ENCODE measurements at regions not wholly inside any gene's neighbourhood (a gene's known extent, or its start where the extent isn't known, plus 50 kb on each side); places are given as distances from the start of the nearest gene placed in this dataset.
"Not testable (repeated sequence)": the region's sequence is repeated elsewhere in the genome, so short reads cannot be mapped to it uniquely, and the experiment has no call there.

DNA sequence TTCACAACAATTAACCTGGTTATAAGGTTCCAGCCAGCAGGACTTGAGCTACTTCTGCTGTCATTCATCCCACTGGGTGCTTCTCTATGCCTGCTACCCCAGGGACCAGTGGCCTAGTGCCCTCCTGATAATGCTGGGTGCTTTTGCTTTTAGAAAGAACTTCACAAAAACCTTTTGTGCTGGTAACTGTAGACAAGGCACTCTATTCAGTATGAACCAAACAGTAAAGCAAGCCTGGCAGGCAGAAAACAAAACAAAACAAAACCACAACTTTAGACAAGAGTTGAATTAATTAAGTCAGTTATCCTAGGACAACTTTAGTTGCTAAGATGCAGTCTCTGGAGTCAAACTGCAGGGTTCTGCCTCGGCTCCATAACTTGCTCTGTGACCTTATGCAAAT lies 61.9 kb upstream of the ADGRL2 start:
- no peak for DNase-seq

DNA sequence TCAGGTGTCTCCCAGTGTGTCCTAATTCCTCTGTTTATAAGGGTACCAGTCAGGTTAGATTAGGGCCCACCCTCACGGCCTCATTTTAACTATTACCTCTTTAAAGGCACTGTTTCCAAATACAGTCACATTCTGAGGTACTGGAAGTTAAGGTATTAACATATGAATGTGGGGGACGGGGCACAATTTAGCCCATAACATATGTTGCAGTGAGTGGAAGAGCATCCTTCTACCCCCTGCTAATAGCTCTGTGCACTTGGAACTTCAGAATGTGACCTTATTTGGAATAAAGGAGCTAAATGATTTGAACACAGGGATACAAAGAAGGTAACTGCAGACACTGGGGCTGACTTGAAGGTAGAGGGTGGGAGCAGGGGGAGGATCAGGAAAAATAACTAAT lies 67.3 kb upstream of the ADGRL2 start:
- no peak for DNase-seq

DNA sequence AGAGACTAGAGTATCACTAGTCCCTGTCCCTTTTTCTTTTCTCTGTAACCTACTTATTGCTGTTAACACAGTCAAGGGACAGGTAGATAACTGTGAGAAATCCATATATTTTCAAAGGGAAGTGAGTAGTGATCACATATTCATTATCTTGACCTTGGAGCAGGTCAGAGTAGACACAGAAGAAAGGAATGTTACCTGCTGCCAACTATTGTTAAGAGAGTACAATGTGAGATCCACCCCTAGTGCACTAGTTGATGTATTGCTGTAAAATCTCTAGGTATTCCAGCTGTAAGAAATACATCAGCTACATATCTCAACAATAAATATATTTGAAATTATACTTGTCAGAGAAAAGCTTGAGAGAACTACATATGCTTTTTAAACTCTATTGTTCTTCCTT lies 68.7 kb upstream of the ADGRL2 start:
- DNase-seq: no peak

DNA sequence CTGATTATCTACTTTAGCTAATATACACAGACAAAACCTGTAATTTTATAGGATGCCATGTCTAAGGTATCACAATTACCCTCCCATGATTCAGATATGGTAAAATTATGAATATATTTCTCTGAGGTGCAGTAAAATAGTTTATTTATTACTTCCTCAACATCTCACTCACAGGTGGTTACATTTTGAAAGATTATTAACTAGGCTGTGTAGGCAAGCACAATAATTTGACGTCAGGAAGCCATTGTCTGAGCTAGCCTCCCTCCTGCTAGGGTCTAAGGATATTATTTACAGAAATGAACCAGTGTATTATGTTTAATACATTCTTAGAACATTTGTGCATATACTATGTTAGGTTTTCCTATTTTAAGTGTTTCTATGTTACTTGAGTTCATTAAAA lies 69.9 kb upstream of the ADGRL2 start:
- DNase-seq: no peak

DNA sequence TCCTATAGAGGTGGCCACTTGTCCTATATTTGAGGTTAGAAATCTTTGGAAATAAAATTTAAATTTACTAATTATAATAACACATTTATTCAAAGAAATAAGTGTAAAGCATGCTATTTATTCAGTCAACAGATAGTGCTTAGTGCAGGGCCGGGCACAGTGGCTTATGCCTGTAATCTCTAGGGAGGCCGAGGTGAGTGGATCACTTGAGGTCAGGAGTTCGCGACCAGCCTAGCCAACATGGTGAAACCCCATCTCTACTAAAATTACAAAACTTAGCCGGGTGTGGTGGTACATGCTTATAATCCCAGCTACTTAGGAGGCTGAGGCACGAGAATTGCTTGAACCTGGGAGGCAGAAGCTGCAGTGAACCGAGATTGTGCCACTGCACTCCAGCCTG lies 70.4 kb upstream of the ADGRL2 start:
- DNase-seq: not testable (repeated sequence)

DNA sequence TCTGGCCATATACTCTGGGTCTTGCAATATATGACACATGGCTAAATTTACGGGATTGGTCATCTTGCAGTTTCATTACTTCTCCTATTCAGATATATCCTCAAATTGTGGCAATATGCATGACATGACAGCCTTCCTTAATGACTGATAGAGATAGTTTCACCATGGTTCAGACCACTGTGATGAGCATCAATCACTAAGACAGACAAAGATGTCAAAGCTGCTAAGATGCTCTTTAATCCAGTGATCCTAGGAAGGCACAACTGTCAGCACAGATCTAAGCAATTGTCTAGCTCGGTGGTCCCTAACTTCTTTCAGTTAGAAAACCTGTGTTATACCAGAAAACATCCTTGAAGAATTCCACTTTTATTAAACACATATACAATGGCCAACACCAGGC lies 70.9 kb upstream of the ADGRL2 start:
- no peak for DNase-seq

DNA sequence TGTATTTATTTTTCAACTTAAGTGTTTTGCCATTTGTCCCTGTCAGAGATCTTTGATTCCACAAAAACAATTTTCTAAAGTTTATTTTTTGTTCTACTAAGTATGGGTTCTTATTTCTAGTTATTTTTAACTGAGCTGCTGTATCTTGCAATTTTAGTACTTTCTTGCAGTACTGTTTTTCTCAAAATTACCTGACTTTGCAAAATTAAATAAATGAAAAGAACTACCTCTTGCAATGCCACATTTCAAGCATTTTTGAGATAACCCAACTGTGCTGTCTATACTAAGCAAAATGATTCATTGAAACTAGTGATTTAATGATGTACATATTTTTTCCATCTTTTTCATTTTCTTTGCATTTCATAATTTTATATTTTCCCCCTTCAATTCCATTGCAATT lies 71.5 kb upstream of the ADGRL2 start:
- no peak for DNase-seq

DNA sequence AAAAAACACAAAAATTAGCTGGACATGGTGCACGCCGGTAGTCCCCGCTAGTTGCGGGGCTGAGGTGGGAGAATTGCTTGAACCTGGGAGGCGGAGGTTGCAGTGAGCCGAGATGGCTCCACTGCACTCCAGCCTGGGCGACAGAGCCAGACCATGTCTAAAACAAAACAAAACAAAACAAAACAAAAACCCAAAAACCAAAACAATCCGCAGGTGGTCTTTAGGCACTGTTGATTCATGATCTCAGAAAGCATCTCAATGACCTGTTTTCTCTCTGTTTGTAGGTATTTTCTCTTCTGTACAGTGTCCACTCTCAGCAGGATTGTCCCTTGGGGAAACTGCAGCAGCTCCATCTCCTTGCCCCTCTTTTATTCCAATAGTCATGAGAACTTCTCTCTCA lies 74.9 kb upstream of the ADGRL2 start:
- no peak for DNase-seq

DNA sequence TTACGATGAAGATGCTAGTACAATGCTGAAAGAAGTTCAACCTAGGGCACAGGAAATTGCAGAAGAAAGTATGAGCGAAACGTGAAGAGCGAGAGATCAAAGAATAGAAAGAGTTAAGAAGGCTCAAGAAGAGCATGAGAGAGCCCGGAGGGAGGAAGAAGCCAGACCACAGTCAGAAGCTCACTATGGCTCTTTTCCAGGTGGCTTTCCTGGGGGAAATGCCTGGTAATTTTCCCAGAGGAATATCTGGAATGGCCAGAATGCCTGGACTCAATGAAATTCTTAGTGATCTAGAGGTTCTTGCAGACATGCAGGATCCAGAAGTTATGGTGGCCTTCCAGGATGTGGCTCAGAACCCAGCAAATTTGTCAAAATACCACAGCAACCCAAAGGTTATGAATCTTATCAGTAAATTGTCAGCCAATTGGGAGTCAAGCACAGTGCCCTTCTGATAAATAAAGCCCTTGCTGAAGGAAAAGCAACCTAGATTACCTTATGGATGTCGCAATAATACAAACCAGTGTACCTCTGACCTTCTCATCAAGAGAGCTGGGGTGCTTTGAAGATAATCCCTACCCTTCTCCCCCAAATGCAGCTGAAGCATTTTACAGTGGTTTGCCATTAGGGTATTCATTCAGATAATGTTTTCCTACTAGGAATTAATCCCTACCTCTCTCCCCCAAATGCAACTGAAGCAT lies 78.0 kb upstream of the ADGRL2 start:
- not testable (repeated sequence) for DNase-seq

DNA sequence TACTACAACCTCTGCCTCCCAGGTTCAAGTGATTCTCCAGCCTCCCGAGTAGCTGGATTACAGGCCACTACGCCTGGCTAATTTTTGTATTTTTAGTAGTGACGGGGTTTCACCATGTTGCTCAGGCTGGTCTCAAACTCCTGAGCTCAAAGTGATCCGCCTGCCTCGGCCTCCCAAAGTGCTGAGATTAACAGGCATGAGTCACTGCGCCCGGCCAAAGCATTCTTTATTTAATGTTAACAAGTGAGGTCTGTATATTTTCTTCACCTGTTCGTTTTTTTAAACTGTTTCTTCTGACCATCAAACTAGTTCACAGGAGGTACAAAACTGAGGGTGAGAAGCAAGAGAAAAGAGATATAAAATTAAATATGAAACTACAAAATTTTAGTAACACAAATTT lies 80.5 kb upstream of the ADGRL2 start:
- DNase-seq: not testable (repeated sequence)

DNA sequence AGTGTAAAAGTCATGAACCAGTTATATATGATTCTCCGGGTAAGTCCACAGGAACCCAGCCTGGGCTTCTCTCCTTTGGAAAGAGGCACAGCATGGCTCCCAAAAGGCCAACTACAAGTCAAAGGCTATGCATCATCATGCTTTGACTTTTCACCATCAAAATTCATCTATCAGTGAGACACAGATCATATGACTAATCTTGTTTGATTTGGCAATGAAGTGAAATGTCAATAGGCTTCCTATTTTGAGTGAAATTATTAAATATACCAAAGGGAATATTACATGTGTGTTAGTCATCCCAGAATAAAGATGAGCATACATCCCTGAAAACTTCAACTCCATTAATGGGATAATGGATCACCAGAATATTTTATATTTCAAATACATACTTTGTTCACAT lies 83.5 kb upstream of the ADGRL2 start:
- DNase-seq: no peak

DNA sequence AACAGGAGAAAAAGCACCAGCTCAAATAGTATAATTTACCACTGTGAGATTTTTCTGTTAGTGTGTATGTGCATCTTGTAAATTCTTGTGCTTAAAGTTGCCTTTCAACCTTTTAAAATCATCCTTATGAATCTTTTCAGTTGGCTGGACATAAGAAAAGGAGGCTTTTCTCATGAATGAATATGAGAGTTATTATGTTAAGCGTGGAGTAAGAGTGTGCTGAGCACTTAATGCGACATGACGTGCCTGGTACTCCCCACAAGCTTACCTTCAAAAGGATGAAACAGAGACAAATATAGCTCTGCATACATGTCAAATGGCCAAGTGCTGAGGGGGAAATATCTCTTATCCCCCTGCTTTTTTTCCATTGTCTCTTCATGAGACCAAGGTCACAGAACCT lies 85.3 kb upstream of the ADGRL2 start:
- no peak for DNase-seq

DNA sequence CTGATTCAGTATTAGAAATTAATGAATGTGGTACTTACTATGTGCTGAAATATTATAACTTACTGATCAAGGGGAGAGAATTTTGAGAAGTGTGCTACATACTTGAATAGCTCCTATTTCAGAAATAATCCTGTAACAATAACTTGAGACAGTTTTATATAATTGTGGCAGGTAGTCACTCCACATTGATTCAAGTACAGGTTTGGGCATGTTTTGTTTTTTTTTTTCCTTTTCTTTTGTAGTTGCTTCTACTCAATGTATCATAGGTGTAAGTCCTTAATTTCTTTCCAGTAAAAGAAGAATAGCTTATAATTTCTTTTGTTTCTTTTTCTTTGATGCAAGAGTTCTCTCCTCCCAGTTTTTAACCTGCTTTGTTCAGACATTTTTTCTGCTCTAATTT lies 86.1 kb upstream of the ADGRL2 start:
- no peak for DNase-seq

DNA sequence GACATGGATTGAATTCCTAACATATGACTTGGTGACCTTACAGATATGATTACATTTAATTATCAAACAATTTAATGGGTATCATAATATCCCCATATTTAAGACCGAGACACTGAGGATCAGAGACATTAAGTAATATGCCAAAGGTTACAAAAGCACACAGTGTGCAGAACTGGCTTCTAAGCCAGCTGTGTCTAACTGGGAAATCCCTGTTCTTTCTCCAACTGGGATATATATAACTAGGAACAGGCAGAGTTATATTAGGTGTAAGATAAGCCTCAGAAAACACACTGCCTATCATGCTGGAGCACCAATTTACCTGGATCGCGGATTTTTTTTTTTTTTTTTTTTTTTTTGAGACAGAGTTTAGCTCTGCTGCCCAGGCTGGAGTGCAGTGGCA lies 88.3 kb upstream of the ADGRL2 start:
- DNase-seq: no peak

DNA sequence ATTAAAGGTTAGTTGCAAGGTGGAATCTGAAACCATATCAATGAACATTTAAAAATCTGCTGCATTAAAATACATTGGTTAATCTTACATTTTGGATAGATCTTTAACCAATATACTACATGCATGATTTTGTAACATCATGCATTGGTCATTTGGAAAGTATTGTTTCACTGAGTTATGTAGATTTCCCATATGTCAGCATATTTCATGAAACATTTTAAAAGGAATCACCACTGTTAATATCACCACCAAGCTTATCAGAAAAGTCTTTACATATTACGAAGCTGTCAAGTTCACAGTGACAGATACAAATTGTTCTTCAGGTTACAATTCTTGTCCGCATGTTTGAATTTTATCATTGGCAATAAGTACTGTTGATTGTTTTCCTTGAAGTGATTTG lies 89.9 kb upstream of the ADGRL2 start:
- DNase-seq: no peak

DNA sequence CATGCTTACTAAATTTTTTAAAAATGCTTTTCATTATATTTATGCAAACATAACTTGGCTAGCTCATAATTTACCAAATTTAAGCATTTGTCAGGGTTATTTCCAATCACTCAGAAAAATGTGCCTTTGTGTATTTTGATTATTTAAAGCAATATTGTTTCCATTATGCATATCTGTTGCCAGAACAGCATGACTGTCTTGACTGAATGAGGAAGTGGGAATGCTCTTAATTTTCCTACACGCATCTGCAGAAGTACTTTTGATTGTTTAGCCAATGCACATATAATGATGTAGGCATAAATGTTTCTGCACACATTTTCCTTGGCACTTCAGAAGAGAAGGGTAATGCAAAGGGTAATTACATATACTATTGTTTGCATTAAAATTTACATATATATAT lies 92.5 kb upstream of the ADGRL2 start:
- no peak for DNase-seq

DNA sequence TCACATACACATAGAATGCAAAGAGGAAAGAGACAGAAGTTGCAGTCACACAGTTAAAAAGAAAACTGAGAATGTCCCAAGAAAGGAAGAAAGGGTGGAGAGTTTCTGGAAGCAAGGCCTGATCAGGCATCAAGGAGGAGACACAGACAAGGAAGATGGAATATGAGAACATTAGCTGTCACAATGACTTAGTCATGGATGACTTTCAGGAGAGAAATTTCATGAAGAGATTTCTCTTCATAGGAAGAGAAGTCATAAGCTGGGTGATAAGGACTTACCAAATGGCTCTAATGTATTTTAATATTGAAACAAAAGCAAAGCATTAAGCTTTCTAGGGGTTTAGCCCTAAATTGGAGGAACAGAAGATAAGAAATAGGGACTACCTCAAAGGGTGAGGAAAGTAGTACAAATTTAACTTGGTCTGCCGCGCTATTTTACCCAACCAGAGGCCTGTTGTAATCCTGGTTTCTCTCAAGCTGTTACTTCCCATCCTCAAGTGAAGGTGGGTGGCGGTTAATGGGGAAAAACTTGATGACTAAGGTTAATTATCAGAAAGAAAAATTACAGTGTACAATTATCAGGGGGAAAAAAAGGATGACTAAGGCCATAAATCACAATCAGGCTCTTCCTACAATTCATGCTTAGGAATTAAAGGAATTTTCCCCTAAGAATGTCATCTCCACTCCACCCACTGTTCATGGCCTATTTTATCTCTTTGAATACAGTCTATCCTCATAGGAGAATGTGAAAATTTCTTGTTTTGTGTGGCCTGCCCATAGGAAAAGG lies 93.9 kb upstream of the ADGRL2 start:
- no peak for DNase-seq

DNA sequence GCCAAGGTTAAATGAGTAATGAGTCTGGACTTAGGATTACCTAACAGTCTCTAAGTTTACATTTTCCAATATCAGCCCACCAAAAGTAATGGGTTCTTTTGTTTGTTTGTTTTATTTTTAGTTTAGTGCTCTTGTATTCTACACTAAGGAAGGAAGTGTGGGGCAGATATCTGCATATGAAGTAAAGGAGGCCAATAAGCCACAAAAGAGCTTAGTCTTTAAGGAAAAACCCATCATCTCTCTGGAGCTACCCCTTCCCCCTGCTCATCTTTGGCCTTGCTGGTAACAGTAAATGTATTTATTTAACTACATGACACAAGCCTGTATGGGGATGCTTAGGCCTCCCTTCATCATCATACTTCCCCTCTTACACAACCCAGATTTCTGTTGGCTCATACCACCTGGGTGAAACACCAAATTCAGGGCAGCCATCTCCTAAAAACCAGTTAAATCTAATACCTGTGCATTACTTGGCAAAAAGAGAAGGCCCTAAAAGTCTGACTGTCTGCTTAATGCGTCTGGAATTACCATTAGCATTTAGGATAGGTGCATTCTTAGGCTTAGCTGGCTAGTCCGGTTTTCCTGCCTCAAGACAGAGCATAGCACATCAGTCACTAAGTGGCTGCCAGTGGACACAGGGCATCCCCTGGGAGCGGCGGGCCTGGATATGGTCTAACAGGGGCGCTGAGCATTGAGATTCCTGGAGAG lies 96.8 kb upstream of the ADGRL2 start:
- DNase-seq: no peak

DNA sequence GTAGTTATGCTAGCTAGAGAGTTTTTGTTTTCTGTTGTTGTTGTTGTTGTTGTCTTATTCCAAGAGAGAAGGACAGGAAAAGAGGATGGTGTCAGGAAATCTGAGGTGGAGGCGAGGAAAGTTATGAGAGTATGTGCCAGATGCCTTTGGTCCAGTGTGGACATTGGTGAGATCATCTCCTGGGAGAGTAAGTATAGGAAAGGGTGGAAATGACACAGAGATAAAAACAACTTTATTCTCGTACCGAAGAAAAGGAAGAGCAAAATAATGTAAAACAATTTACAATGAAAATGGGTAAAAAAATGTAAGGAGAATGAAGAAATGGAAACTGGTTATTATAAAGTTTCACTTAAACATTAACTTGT lies 97.4 kb upstream of the ADGRL2 start:
- no peak for DNase-seq

DNA sequence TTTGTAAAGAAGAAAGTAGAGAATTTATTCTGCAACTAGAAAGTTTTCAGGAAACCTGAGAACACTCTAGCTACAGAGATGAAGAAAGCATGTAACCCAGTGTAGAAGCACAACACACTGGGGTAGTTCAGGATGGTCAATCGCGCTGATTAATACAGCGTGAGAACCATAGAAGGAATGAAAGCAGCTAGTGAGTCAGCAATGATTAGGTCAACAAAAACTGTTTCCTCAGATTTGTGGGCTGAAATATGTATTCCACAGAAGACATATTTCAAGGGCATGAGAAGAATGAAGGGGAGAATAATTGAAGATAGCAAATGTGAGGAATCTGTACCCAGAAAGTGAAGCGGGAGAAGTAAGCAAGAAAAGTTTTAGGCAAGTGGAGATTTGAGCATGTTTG lies 97.8 kb upstream of the ADGRL2 start:
- no peak for DNase-seq

DNA sequence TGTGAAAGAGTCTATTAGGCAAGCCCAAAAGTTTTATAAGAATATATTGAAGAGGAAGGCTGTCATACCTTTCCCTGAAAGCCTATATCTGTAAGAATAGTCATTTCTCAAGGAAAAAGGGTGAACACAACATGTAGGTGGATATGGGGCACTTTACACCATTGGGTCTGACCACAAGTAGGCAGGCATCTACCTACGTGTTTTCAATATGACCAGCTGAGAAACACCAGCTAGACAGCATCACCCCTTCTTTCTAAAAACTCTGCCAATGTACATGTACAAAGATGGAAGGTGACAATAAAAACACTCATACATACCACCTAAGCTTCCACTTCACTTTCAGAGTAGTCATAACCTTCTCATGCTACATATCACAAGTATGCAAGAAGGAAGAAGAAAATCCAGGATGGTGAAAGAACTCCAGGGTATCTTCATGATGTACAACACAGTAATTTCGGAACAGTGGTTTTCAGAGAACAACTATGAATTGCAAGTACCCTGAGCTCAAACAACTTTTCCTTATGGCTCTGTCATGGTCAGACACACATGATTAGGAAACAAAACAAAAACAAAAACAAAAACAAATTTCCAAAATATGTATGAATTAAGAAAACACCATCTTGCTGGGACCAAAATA lies 98.5 kb upstream of the ADGRL2 start:
- DNase-seq: no peak

DNA sequence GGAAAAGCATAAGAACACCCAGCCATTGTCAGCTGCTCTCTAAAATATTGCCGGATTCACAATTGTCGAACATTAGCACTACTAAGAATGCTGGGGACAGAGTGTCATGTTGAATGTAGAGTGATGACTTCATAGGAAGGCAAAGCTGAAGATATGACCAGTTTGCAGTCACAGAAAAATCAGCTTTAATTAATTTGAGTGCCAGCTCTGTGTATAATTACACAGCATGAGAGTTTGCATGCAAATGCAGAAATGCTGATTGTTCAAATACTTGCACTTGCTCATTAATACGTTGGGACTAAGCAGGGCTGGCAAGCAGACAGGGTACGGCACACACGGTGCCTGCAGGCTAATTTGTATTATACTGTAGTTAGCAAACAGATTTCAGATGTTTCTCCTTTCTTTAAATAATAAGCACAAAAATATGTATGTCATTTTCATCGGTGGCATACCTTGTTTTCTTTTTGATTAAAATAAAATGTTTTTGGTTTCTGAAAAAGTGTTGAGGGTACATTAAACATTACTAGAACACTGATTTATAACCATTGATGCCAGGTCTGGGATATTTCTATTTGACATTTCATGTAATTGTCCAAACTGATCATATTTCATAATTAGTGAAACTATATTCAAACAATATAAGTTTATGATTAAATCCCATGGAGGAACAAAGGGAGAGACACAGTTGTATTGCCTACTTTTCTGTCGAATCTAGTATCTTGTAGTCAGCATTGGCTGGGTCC lies 99.8 kb upstream of the ADGRL2 start:
- DNase-seq: no peak

DNA sequence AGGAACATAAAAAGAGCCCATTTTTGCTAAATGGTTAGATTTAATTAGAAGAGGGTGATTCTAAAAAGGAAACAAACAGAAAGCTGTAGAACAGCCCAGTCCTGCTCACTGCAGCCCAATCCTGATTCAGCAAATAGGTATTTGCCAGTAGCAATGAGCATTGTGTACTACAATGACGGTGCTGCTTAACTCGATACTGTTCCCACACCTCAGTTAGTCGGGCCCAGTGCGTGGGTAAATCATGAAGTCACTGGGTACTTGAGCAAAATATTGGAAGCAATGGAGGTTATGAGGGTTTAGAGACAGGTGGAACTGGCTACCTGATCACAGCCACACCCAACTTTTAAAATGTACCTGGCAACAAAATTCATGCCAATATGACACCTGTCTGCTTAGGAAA lies 101.5 kb upstream of the ADGRL2 start:
- no peak for DNase-seq

Measured in midbrain (tissue), 1 donor.